ENCODE measurements at regions not wholly inside any gene's neighbourhood (a gene's known extent, or its start where the extent isn't known, plus 50 kb on each side); places are given as distances from the start of the nearest gene placed in this dataset.

- Histone ChIP-seq H3K9me3 (no peaks in the 10 kb centered on the region), H3K4me3 (no peak overlapping the region), H3K27me3 (no peaks in the 10 kb centered on the region), H3K27ac (no peak overlapping the region), H3K4me1 (no peaks in the 10 kb centered on the region), H3K36me3 (no peaks in the 10 kb centered on the region)
- WGBS, 2 donors = 15 to 63% methylated on average over 5 of the region's 5 CpGs
- TF ChIP-seq, protein P1, sequence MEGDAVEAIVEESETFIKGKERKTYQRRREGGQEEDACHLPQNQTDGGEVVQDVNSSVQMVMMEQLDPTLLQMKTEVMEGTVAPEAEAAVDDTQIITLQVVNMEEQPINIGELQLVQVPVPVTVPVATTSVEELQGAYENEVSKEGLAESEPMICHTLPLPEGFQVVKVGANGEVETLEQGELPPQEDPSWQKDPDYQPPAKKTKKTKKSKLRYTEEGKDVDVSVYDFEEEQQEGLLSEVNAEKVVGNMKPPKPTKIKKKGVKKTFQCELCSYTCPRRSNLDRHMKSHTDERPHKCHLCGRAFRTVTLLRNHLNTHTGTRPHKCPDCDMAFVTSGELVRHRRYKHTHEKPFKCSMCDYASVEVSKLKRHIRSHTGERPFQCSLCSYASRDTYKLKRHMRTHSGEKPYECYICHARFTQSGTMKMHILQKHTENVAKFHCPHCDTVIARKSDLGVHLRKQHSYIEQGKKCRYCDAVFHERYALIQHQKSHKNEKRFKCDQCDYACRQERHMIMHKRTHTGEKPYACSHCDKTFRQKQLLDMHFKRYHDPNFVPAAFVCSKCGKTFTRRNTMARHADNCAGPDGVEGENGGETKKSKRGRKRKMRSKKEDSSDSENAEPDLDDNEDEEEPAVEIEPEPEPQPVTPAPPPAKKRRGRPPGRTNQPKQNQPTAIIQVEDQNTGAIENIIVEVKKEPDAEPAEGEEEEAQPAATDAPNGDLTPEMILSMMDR (IDR thresholded peaks at IDR 0.05) = no peak
- no peak for TF ChIP-seq EP300 (IDR thresholded peaks at IDR 0.05)
- no peak for TF ChIP-seq POLR2AphosphoS5 (IDR thresholded peaks at IDR 0.05)
- TF ChIP-seq POLR2A (IDR thresholded peaks at IDR 0.05) = no peak
- intact Hi-C loops (cut with DNase I) = no loop called here
- no peak for DNase-seq
Observed at GRCh38 chr2:200050921-200051610, 95.7 kb downstream of the MAIP1 start.

DNA sequence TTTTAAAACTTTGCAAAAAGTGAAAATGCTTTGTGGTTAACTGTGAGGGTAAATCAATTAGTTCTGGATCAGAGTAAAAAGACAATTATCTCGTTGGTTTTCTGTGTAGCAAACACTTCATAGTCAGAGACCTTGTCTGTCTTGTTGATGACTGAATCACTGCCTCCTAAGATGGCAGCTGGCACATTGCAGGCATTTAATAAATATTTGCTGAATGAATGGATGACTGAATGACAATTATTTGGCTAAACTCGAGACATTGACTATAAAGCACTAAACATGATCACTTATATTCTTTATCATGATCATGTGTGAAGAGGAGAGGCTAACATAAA, 96.2 kb downstream of the MAIP1 start:
- 13 to 58% methylated on average over 2 of the region's 2 CpGs for WGBS, 2 donors
- H3K9me3 ChIP-seq = no peaks in the 10 kb centered on the region
- H3K36me3 ChIP-seq = no peaks in the 10 kb centered on the region
- H3K27me3 ChIP-seq = no peaks in the 10 kb centered on the region
- H3K4me3 ChIP-seq = no peak overlapping the region
- TF ChIP-seq POLR2A (IDR thresholded peaks at IDR 0.05) (no peak), POLR2AphosphoS5 (IDR thresholded peaks at IDR 0.05) (no peak), EP300 (IDR thresholded peaks at IDR 0.05) (no peak)
- TF ChIP-seq, protein P1 (IDR thresholded peaks at IDR 0.05) = no peak
- no peak for DNase-seq
- intact Hi-C loops (cut with DNase I) = no loop called here
- H3K27ac ChIP-seq = no peak overlapping the region
- no peaks in the 10 kb centered on the region for H3K4me1 ChIP-seq

- WGBS, 2 donors = 22 to 65% methylated on average over 3 of the region's 3 CpGs
- TF ChIP-seq POLR2AphosphoS5 (IDR thresholded peaks at IDR 0.05) (no peak), EP300 (IDR thresholded peaks at IDR 0.05) (no peak), POLR2A (IDR thresholded peaks at IDR 0.05) (no peak)
- TF ChIP-seq, protein P1 (IDR thresholded peaks at IDR 0.05) = no peak
Observed at GRCh38 chr2:200052627-200053026, 97.2 kb downstream of the MAIP1 start.

GRCh38 chr2:200054681-200055468, 99.5 kb downstream of the MAIP1 start:
- no peaks in the 10 kb centered on the region for H3K4me1 ChIP-seq
- H3K27me3 ChIP-seq = no peaks in the 10 kb centered on the region
- no peak for TF ChIP-seq POLR2A (IDR thresholded peaks at IDR 0.05)
- no peak for TF ChIP-seq POLR2AphosphoS5 (IDR thresholded peaks at IDR 0.05)
- TF ChIP-seq, protein P1 (IDR thresholded peaks at IDR 0.05) = no peak
- no peak for TF ChIP-seq EP300 (IDR thresholded peaks at IDR 0.05)
- H3K27ac ChIP-seq = no peak overlapping the region
- no peak for DNase-seq
- H3K36me3 ChIP-seq = no peaks in the 10 kb centered on the region
- no peaks in the 10 kb centered on the region for H3K9me3 ChIP-seq
- H3K4me3 ChIP-seq = no peak overlapping the region
- WGBS, 2 donors = 91 to 95% methylated on average over 15 of the region's 15 CpGs
- intact Hi-C loops (cut with DNase I) = no loop called here

More at GRCh38 chr2:200052627-200053026, 97.2 kb downstream of the MAIP1 start:
- Histone ChIP-seq H3K36me3 (no peaks in the 10 kb centered on the region), H3K9me3 (no peaks in the 10 kb centered on the region), H3K4me1 (no peaks in the 10 kb centered on the region), H3K27ac (no peak overlapping the region), H3K27me3 (no peaks in the 10 kb centered on the region), H3K4me3 (no peak overlapping the region)
- intact Hi-C loops (cut with DNase I) = no loop called here
- DNase-seq = no peak
